H9 (cell line): ENCODE measurements at regions not wholly inside any gene's neighbourhood (a gene's known extent, or its start where the extent isn't known, plus 50 kb on each side); places are given as distances from the start of the nearest gene placed in this dataset.

ENCODE experiments used
- DNase-seq: peaks from one replicate; pipeline ENCODE4 v3.0.0-alpha.2; 2017
- H2AFZ ChIP-seq: one replicate; pipeline ENCODE4 v1.6.1; 2013; ENCODE audit warnings: mild to moderate bottlenecking, low read length, control low read depth, moderate library complexity
- H2AK5ac ChIP-seq: 2 replicates; pipeline ENCODE4 v1.6.1; 2013; ENCODE audit warnings: low read length, control low read depth, mixed read lengths; ENCODE audit not compliant: insufficient read length
- H2BK120ac ChIP-seq: one replicate; pipeline ENCODE4 v1.6.1; 2013; ENCODE audit warnings: low read depth, mild to moderate bottlenecking, low read length, control low read depth, inconsistent platforms; ENCODE audit not compliant: poor library complexity, severe bottlenecking
- H2BK12ac ChIP-seq: 2 replicates; pipeline ENCODE4 v1.6.1; 2013; ENCODE audit warnings: low read length, control low read depth, mixed read lengths, low read depth; ENCODE audit not compliant: insufficient read length
- H2BK15ac ChIP-seq: 2 replicates; pipeline ENCODE4 v1.6.1; 2013; ENCODE audit warnings: low read depth, low read length, control low read depth
- H2BK20ac ChIP-seq: one replicate; pipeline ENCODE4 v1.6.1; 2013; ENCODE audit warnings: low read depth, mild to moderate bottlenecking, low read length, control low read depth, inconsistent platforms; ENCODE audit not compliant: poor library complexity, severe bottlenecking
- H2BK5ac ChIP-seq: 2 replicates; pipeline ENCODE4 v1.6.1; 2013; ENCODE audit warnings: low read length, control low read depth, mixed read lengths; ENCODE audit not compliant: insufficient read length
- H3K14ac ChIP-seq: 2 replicates; pipeline ENCODE4 v1.6.1; 2013; ENCODE audit warnings: low read length, control low read depth; ENCODE audit not compliant: insufficient read depth
- H3K18ac ChIP-seq: 2 replicates; pipeline ENCODE4 v1.6.1; 2013; ENCODE audit warnings: low read depth, mild to moderate bottlenecking, mixed read lengths, low read length, control low read depth; ENCODE audit not compliant: insufficient read length
- H3K23ac ChIP-seq: 2 replicates; pipeline ENCODE4 v1.6.1; 2013; ENCODE audit warnings: low read length, control low read depth, mixed read lengths, low read depth; ENCODE audit not compliant: insufficient read length
- H3K23me2 ChIP-seq: 2 replicates; pipeline ENCODE4 v1.6.1; 2013; ENCODE audit warnings: low read depth, mild to moderate bottlenecking, mixed read lengths, low read length, control low read depth; ENCODE audit not compliant: insufficient read length, poor library complexity, severe bottlenecking
- H3K27ac ChIP-seq: 2 replicates; pipeline ENCODE4 v1.5.1; 2013; ENCODE audit warnings: low read length, control low read depth, mixed read lengths, low read depth; ENCODE audit not compliant: insufficient read length
- H3K27me3 ChIP-seq: 2 replicates; pipeline ENCODE4 v1.6.1; 2013; ENCODE audit warnings: low read length, control low read depth, inconsistent platforms; ENCODE audit not compliant: insufficient read depth
- H3K4ac ChIP-seq: 2 replicates; pipeline ENCODE4 v1.6.1; 2013; ENCODE audit warnings: low read depth, mild to moderate bottlenecking, control low read depth, inconsistent platforms, low read length, moderate library complexity
- H3K4me1 ChIP-seq: 2 replicates; pipeline ENCODE4 v1.6.1; 2013; ENCODE audit warnings: low read length, control low read depth, inconsistent platforms; ENCODE audit not compliant: insufficient read depth
- H3K4me2 ChIP-seq: 2 replicates; pipeline ENCODE4 v1.6.1; 2013; ENCODE audit warnings: low read length, control low read depth, mixed read lengths; ENCODE audit not compliant: insufficient read length, insufficient read depth
- H3K56ac ChIP-seq: 2 replicates; pipeline ENCODE4 v1.6.1; 2013; ENCODE audit warnings: low read depth, mild to moderate bottlenecking, mixed read lengths, low read length, control low read depth; ENCODE audit not compliant: insufficient read length
- H3K79me1 ChIP-seq: 2 replicates; pipeline ENCODE4 v1.6.1; 2013; ENCODE audit warnings: low read depth, mild to moderate bottlenecking, moderate library complexity, low read length, control low read depth, inconsistent platforms; ENCODE audit not compliant: insufficient read depth, poor library complexity, severe bottlenecking
- H3K79me2 ChIP-seq: 2 replicates; pipeline ENCODE4 v1.6.1; 2013; ENCODE audit warnings: low read length, control low read depth, inconsistent platforms; ENCODE audit not compliant: insufficient read depth
- H3K9ac ChIP-seq: 2 replicates; pipeline ENCODE4 v1.6.1; 2013; ENCODE audit warnings: low read length, control low read depth, mixed read lengths; ENCODE audit not compliant: insufficient read length; ENCODE audit errors: extremely low read depth
- H3K9me3 ChIP-seq: one replicate; pipeline ENCODE4 v1.6.1; 2013; ENCODE audit warnings: low read depth, low read length, inconsistent platforms; ENCODE audit not compliant: control insufficient read depth
- H3T11ph ChIP-seq: one replicate; pipeline ENCODE4 v1.6.1; 2013; ENCODE audit warnings: mild to moderate bottlenecking, low read length, control low read depth, inconsistent platforms
- H4K20me1 ChIP-seq: one replicate; pipeline ENCODE4 v1.6.1; 2013; ENCODE audit not compliant: control insufficient read depth, insufficient read length, insufficient read depth
- H4K5ac ChIP-seq: 2 replicates; pipeline ENCODE4 v1.6.1; 2013; ENCODE audit warnings: low read depth, mild to moderate bottlenecking, mixed read lengths, low read length, control low read depth; ENCODE audit not compliant: insufficient read length
- H4K8ac ChIP-seq: replicated peaks from 2 replicates; pipeline ENCODE4 v1.6.1; 2013; ENCODE audit warnings: low read length, control low read depth, mixed read lengths, low read depth; ENCODE audit not compliant: insufficient read length
- H4K91ac ChIP-seq: 2 replicates; pipeline ENCODE4 v1.6.1; 2013; ENCODE audit warnings: low read depth, mild to moderate bottlenecking, moderate library complexity, mixed read lengths, low read length, control low read depth; ENCODE audit not compliant: insufficient read length
- H3K27ac Mint-ChIP-seq, 3 experiments: 2 replicates in 2 of 3; 3 replicates in 1 of 3; pipeline ENCODE4 v1.8.0; 2020 to 2021; ENCODE audit warnings: mixed read lengths in 3 of 3, mild to moderate bottlenecking in 1 of 3, moderate library complexity in 1 of 3
- H3K27me3 Mint-ChIP-seq: 2 replicates; pipeline ENCODE4 v1.8.0; 2021; ENCODE audit warnings: low read depth, mild to moderate bottlenecking, moderate library complexity, mixed read lengths
- H3K36me3 Mint-ChIP-seq, 3 experiments: 2 replicates in 2 of 3; 3 replicates in 1 of 3; pipeline ENCODE4 v1.8.0; 2020 to 2021; ENCODE audit warnings: low read depth in 3 of 3, mixed read lengths in 3 of 3; ENCODE audit not compliant: insufficient read depth in 1 of 3
- H3K4me1 Mint-ChIP-seq, 2 experiments: 2 replicates each; pipeline ENCODE4 v1.8.0; 2020; ENCODE audit warnings: mixed read lengths in 2 of 2
- H3K4me3 Mint-ChIP-seq, 2 experiments: 2 replicates in 1 of 2; 3 replicates in 1 of 2; pipeline ENCODE4 v1.8.0; 2020 to 2021; ENCODE audit warnings: mild to moderate bottlenecking in 2 of 2, mixed read lengths in 2 of 2, moderate library complexity in 1 of 2
- H3K9me3 Mint-ChIP-seq, 2 experiments: 2 replicates in 1 of 2; 3 replicates in 1 of 2; pipeline ENCODE4 v1.8.0; 2020; ENCODE audit warnings: mild to moderate bottlenecking in 2 of 2, mixed read lengths in 2 of 2, moderate library complexity in 1 of 2
- WGBS: extraction: QIAGEN DNeasy Blood & Tissue Kit; methylation state at CpG from one replicate; pipeline ENCODE4 v1.1.7; 2013; ENCODE audit warnings: missing lambda C conversion rate, low lambda C conversion rate, mixed read lengths; ENCODE audit not compliant: insufficient read length; ENCODE audit errors: extremely low coverage; 5-methylcytosine and 5-hydroxymethylcytosine counted together
- TF ChIP-seq, protein P1 (sequence below): fragments of 200-600 bp; sonication (generic); conservative IDR thresholded peaks from 3 replicates; pipeline ENCODE4 v1.8.0; 2021; ENCODE audit warnings: antibody characterized with exemption, mild to moderate bottlenecking

DNA sequence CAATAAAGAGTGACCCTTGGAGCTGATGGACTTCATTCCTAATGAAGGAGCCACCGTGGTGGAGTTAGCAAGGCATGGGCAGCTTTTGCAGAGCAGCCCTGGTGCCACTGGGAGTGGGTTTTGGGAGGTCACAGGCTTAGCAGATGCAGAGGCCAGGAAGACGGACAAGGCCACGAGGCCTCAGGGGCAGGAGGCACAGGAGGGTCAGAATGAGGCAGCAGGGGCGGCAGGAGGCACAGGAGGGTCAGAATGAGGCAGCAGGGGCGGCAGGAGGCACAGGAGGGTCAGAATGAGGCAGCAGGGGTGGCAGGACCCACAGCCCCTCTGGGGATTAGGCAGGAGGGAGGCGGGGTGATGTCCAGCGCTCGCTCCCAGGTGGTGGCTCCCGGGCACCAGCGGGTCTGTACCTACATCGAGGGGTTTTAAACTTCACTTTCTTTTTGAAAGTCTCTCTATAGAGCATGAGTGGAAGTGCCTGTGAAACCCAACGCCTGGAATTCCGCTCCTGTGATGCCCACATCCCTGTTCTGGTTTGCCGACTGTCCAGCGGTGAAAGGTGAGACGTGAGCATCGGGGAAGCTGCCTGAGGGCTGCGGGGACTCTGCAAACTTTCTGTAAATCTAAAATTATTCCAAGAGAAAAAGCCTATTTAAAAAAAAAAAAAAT lies 521.6 kb downstream of the BRD1 start:
- Histone ChIP-seq H2BK15ac (no peak overlapping the region), H4K20me1 (no peaks in the 10 kb centered on the region), H2AFZ (no peak overlapping the region), H2BK12ac (no peak overlapping the region), H3K4me1 (no peaks in the 10 kb centered on the region), H3K27me3 (no peaks in the 10 kb centered on the region; the same call in 1 of the 2 replicates), H2BK120ac (no peak overlapping the region), H2AK5ac (no peak overlapping the region), H2BK5ac (no peak overlapping the region), H4K5ac (no peak overlapping the region), H3K23me2 (no peaks in the 10 kb centered on the region), H3T11ph (no peak overlapping the region), H3K9ac (no peak overlapping the region), H2BK20ac (no peak overlapping the region), H3K18ac (no peak overlapping the region), H3K4me2 (no peak overlapping the region), H3K27ac (no peak overlapping the region), H3K9me3 (no peaks in the 10 kb centered on the region), H3K56ac (no peak overlapping the region), H4K91ac (no peak overlapping the region), H3K23ac (no peak overlapping the region), H3K4ac (no peak overlapping the region), H3K79me2 (no peaks in the 10 kb centered on the region), H4K8ac (no peak overlapping the region), H3K79me1 (no peaks in the 10 kb centered on the region), H3K14ac (no peak overlapping the region)
- TF ChIP-seq, protein P1, sequence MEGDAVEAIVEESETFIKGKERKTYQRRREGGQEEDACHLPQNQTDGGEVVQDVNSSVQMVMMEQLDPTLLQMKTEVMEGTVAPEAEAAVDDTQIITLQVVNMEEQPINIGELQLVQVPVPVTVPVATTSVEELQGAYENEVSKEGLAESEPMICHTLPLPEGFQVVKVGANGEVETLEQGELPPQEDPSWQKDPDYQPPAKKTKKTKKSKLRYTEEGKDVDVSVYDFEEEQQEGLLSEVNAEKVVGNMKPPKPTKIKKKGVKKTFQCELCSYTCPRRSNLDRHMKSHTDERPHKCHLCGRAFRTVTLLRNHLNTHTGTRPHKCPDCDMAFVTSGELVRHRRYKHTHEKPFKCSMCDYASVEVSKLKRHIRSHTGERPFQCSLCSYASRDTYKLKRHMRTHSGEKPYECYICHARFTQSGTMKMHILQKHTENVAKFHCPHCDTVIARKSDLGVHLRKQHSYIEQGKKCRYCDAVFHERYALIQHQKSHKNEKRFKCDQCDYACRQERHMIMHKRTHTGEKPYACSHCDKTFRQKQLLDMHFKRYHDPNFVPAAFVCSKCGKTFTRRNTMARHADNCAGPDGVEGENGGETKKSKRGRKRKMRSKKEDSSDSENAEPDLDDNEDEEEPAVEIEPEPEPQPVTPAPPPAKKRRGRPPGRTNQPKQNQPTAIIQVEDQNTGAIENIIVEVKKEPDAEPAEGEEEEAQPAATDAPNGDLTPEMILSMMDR, result no peak
- H3K9me3 Mint-ChIP-seq, result no peaks in the 10 kb centered on the region; a peak in 1 of 5 replicates
- H3K4me3 Mint-ChIP-seq, result no peak overlapping the region
- peak; percentile 1 for DNase-seq
- peaks cover 12% of the 10 kb centered on the region for H3K27me3 Mint-ChIP-seq
- H3K4me1 Mint-ChIP-seq, result no peaks in the 10 kb centered on the region; a peak in 2 of 4 replicates
- H3K36me3 Mint-ChIP-seq, result no peaks in the 10 kb centered on the region
- H3K27ac Mint-ChIP-seq, result no peak overlapping the region; a peak in 2 of 7 replicates
- no CpG with 5 or more reads among the region's 18 CpGs for WGBS
